HG02852 (cell line): ENCODE measurements at regions not wholly inside any gene's neighbourhood (a gene's known extent, or its start where the extent isn't known, plus 50 kb on each side); places are given as distances from the start of the nearest gene placed in this dataset.

Experiments
- ATAC-seq: cut with Tn5 transposase; IDR thresholded peaks from one replicate; pipeline ENCODE4 v1.9.1; 2021; ENCODE audit warnings: mild to moderate bottlenecking, moderate library complexity; ENCODE audit not compliant: unreplicated experiment

GRCh38 chr11:19410032-19410431, 169.3 kb upstream of the E2F8 start:
- peak; percentile 82 for ATAC-seq

- no peak for ATAC-seq
These were observed 168.6 kb upstream of the E2F8 start for GRCh38 chr11:19409307-19409706.

- ATAC-seq, result no peak
These were observed 167.0 kb upstream of the E2F8 start for GRCh38 chr11:19407677-19408270.

DNA sequence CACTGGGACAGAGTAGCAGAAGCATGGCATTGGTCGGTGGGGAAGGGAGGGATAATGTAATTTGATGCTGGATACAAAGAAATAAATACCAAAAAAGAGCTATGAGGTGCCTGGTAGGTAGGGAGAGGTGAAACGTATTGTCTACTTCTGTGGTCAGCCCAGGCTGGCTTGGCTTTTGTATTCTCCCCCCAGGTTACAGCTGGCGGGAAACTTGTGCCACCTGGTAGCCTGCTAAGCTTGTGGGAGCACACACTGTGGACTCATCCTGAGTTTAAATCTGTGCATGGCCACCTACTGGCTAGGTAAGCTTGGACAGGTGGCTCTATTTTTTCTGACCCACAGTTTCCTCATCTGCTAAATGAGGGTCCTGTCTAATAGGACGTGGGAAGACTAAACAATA, 165.2 kb upstream of the E2F8 start:
- ATAC-seq, result no peak

DNA sequence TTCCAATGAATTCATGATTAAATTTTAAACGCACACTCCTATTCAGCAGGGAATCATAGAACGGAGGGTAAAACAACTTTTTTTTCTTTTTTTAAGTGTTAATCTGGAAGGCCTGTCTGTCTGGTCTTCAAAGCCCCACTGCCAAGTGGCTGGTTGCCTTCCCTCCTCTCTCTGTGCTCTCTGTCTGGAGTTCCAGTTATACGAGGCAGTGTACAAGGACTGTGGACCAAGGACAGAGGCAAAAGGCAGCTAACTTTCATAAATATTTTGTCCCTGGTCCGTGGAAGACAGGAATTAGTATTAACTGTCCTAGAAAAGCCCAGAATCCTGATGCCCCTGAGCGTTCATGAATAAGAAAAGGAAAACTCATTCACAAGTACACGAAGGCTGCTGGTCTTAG, 164.0 kb upstream of the E2F8 start:
- no peak for ATAC-seq

DNA sequence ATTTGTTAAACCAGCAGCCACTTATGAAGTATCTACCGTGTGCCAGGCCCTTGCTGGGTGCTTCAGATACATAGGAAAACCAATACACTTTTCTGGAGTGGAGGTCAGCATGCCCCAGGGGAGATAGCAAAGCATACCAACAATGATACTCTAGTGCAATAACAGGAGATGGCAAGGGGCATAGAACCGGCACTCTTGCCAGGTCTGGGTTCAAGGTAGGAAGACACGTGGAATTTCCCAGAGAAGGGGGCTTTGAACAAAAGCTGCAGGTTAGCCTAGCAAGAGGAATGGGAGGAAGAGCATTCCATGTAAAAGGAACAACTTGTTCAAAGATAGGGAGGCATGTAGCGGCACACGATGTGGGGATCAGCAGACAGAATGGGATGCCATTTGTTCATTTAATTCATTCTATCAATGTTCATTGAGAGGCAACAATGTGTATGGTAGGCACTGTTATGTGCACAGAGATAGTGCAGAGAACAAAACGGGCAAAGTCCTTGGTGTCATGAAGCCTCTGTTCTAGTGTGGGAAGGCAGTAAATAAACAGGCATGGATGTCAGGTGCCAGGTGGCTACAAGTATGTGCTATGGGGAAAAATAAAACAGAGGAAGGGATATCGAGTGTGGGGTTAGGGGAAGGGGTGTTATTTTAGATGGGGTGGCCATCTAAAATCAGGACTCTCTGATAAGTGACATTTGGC, 162.6 kb upstream of the E2F8 start:
- ATAC-seq, result no peak

- ATAC-seq, result no peak
These were observed 159.6 kb upstream of the E2F8 start for GRCh38 chr11:19400296-19400695.

DNA sequence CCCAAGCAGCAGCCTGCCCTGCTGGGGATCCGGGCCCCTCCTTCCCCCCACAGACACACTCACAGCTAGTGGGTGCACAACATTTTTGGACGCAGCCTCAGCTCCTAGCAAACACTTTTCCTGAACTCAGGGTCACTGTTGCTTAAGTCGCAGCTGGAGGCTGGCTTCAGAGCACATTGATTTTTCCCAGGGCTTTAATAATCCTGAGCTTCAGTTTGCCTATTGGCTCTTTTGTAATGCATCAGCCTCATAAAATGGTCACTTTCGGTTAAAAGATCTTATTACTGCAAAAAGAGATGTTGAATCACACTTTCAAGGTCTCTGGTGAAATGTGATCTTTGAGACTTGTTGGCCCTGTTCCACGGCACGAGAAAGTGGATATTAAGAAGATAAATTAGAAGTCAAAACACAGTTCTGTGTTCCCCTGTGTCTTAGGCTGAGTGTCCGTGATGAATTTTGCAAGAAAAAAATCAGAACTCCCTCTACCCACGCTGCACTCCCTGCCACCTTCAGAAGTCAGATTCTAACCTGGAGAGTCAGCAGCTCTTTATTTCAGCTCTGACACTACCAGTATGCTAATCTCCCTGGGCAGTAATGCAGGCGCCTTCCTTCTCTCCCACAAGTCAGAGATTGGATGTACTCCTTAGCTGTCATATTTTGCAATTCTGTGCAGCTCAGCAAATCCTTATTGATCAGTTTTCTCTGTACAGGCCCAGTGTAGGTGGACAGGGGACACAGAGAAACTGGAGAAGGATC, 158.2 kb upstream of the E2F8 start:
- ATAC-seq, result no peak

DNA sequence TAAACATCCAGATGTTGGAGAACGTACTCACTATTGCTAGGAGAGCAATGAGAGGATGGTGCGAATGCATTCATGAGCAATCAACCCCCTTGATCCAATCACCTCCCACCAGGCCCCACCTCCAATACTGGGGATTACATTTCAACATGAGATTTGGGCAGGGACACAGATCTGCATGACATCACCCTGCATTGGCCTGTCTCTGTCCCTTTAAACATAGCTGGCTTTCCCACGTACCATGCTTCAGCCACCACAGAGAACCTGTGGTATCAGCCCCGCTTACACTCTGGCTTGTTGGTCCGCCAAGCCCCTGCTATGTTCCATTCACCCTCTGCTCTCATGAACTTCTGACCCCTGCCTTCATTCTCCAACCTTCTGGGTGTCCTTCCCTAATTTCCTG, 157.5 kb upstream of the E2F8 start:
- no peak for ATAC-seq

GRCh38 chr11:19395050-19395449, 154.3 kb upstream of the E2F8 start:
- peak; percentile 21 for ATAC-seq

DNA sequence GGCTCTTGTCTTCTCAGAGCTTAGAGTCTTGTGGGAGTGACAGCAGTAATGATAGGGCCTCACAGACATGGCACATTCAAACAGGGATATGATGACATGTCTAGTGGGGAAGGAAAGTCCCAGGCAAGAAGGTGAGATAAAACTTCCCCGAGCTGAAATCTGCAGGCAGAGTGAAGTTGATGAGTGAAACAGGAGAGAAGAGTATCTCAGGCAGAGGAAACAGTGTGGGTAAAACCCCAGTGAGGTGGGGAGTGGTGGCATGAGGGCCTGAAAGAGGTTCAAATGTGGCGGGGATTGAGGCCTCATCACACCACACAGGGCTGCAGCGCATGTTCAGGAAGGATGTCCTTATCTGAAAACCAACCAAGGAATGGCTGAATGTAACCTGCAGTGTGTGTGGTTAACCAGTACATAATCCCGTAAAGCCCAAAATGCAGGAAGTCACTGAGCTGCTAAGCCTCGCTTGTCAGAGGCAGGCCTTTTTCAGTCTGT, 153.8 kb upstream of the E2F8 start:
- peak; percentile 87 for ATAC-seq

DNA sequence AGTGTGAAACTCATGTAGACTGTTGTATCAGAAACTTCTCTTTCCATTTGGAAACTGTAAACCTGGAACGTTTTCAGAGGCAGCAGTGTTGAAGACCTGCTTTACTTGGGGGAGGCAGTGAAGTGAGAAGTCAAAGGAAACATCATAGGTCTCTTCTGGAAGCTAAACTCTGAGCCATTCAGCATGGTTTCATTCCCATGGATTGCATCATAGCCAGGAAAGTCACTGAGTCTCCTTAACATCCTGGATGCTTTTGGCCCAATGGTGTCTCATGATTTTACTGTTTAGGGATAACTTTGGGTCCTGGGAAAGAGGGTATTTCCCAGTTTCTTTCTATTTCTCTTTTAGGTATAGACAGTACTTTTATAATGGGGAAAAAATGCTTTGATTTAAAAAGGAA, 153.2 kb upstream of the E2F8 start:
- no peak for ATAC-seq

- ATAC-seq, result no peak
These were observed 152.2 kb upstream of the E2F8 start for GRCh38 chr11:19392847-19393518.

DNA sequence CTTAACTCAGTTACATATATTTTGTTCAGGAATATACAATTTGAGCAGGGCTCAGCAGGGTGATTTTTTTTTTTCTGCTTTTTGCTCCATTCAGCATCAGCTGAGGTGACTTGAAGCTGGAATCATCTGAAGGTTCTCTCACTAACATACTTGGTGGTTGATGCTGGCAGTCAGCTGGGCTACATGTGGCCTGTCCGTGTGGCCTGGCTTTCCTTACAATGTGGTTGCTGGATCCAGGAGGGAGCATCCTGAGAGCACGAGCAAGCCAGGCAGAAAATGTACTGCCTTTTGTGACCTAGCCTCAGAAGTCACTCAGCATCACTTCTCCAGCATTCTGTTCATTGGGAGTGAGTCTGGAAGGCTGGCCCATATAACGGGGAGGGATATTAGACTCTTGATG, 151.6 kb upstream of the E2F8 start:
- ATAC-seq, result no peak

DNA sequence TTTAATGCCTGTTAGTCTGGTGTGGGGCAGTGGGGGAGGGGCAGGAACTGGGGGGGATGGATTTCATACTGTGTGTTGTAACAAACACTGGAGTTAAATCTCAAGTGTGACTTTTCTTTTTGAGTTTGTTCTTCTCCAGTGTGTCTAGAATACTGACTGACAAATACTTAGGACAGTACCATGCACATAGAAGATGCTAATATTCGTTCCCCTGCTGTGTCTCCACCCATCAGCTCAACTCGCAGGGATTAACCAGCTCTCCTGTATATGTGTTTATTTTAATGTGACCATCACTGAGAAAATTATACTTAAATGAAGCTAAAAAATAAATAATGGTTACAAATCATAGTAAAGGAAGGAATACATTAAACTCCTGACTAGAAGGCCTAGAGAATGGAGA, 150.9 kb upstream of the E2F8 start:
- ATAC-seq, result no peak

- no peak for ATAC-seq
These were observed 150.3 kb upstream of the E2F8 start for GRCh38 chr11:19391026-19391425.

DNA sequence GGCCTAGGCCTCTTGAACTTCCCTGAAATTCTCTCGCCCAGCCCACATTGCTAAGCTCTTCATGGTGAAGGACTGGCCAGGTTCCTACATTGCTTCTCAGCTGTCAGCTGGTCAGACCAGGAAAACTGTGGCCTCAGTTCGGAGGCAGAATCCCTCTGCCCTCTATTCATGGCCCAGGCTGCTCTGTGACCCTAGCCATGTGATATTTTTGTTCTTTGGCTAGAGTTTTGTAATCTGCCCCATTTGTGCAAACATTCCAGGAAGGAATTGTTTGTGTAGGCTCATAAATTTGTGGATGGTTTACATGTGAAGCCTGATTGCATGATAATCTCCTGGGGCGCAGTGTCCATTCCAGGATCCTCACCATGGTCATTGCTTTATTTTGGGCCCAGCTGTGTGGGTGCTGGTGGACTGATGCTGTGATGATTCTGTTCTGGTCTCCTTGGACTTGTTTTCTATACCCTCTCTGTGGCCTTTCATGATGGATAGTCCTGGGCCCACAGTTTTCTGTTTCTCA, 149.1 kb upstream of the E2F8 start:
- ATAC-seq, result no peak

DNA sequence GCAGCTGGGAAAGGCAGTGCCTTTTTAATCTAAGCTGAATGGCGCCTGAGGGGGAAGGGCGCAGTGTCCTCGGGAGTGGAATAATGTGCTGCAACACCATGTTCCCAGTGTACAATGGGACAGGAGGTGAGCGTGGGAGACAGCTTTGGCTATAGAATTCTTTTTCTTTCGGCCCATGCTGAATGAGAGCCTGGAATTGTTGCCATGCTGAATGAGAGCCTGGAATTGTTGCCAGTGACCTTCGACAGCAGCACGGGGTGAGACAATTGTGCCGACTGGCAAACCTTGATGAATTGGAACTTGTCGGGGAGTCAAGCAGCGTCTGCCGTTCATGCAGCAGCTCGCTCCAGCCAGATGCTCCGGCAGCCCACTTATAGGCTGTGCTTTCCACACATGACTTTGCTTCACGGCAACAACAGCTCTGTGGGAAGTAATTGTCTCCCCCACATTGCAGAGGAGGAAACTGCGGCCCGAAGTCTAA, 141.4 kb upstream of the E2F8 start:
- ATAC-seq, result no peak

DNA sequence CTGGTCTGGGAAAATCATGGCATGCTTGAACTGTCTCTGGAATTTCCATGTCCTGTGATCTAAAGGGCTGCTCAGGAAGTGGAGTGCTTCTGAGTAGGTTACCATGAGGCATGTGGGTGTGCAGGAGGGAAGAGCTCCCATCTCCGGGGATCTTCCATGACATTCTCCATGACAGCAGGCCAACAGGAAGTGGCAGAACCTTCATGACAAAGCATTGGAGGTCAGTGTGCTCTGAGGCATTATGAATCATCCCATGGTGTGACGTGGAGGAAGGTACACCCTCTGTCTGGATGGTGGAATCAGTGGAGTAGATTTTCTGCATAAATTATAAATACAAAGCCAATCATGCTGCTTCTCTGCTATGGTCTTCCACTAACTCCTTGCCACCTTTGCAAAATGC, 139.6 kb upstream of the E2F8 start:
- ATAC-seq, result no peak

GRCh38 chr11:19379465-19379864, 138.7 kb upstream of the E2F8 start:
- ATAC-seq, result no peak

DNA sequence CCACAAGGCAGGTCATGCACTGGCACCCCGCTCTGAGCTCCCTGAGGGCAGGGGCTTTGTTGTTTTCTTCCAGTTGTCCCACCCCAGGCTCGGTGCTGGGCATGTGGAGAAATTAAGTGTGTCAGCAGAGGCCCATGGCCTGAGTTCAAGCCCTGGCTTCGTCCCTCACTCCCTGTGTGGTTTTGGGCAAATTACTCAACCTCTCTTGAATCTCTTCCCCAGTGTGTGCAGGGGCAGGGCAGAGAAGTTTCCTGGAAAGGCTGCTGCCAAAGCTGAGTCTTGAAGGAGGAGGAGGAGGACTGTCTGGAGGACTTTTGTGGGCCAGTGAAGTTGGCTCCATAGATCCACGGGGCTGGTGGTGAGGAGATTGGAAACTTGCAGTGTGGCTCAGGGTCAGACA, 138.1 kb upstream of the E2F8 start:
- no peak for ATAC-seq
